Upper lobe of left lung (tissue), 4 donors: ENCODE measurements at regions not wholly inside any gene's neighbourhood (a gene's known extent, or its start where the extent isn't known, plus 50 kb on each side); places are given as distances from the start of the nearest gene placed in this dataset.

ENCODE experiments used
- CTCF ChIP-seq, 6 experiments: fragments of 450-650 bp in 4 of 6; fragments of 200-600 bp in 2 of 6; sonication (generic) in 2 of 6; IDR thresholded peaks; one replicate each; pipeline ENCODE4 v1.5.1; 2016 to 2019; ENCODE audit warnings: antibody characterized with exemption in 6 of 6
- EP300 ChIP-seq, 4 donors: sonication (generic); formaldehyde crosslinking; IDR thresholded peaks; one replicate each; pipeline ENCODE4 v1.5.1; 2017; ENCODE audit warnings: antibody characterized with exemption in 4 of 4, control low read depth in 2 of 4

- TF ChIP-seq CTCF (IDR thresholded peaks at IDR 0.05) (no peak), EP300 (IDR thresholded peaks at IDR 0.05) (no peak)
Observed at GRCh38 chr11:42976636-42977217, 335.1 kb upstream of the API5 start.
